ENCODE measurements at regions not wholly inside any gene's neighbourhood (a gene's known extent, or its start where the extent isn't known, plus 50 kb on each side); places are given as distances from the start of the nearest gene placed in this dataset.
A peak's percentile ranks its signal among the peaks of the same experiment; 100 is the strongest.

- POLR2A ChIA-PET, result no interaction called here
Measured at GRCh38 chrX:147828719-147829118, 83.0 kb upstream of the FMR1 start.

GRCh38 chrX:147832707-147833348, 78.9 kb upstream of the FMR1 start:
- ChIA-PET POLR2A (no interaction called here), CTCF (no interaction called here)
- no peak for TF ChIP-seq CTCF (IDR thresholded peaks at IDR 0.05; ENCODE audit: control extremely low read depth, extremely low read depth, low read depth, missing control alignments)
- peak; percentile 3 for DNase-seq (ENCODE audit: extremely low spot score)

More at GRCh38 chrX:147828719-147829118, 83.0 kb upstream of the FMR1 start:
- TF ChIP-seq CTCF (IDR thresholded peaks at IDR 0.05; ENCODE audit: control extremely low read depth, extremely low read depth, low read depth, missing control alignments), result no peak
- DNase-seq (ENCODE audit: extremely low spot score), result no peak
- CTCF ChIA-PET, result no interaction called here

- TF ChIP-seq CTCF (IDR thresholded peaks at IDR 0.05; ENCODE audit: control extremely low read depth, extremely low read depth, low read depth, missing control alignments), result peak; percentile 33
- ChIA-PET CTCF (interaction anchor here (0.9 to 1.0 kb wide), 2 partner anchors 46 to 363 kb away, joined by 3 read pairs; no protein-coding TSS in a partner anchor), POLR2A (no interaction called here)
- DNase-seq (ENCODE audit: extremely low spot score), result no peak
Measured at GRCh38 chrX:147838465-147839131, 73.1 kb upstream of the FMR1 start.

GRCh38 chrX:147846676-147847075, 65.0 kb upstream of the FMR1 start:
- ChIA-PET CTCF (no interaction called here), POLR2A (no interaction called here)
- TF ChIP-seq CTCF (IDR thresholded peaks at IDR 0.05; ENCODE audit: control extremely low read depth, extremely low read depth, low read depth, missing control alignments), result no peak
- no peak for DNase-seq (ENCODE audit: extremely low spot score)

- TF ChIP-seq CTCF (IDR thresholded peaks at IDR 0.05; ENCODE audit: control extremely low read depth, extremely low read depth, low read depth, missing control alignments), result no peak
- DNase-seq (ENCODE audit: extremely low spot score), result no peak
- ChIA-PET POLR2A (no interaction called here), CTCF (no interaction called here)
Measured at GRCh38 chrX:147847999-147848398, 63.7 kb upstream of the FMR1 start.

- POLR2A ChIA-PET, result no interaction called here
Measured at GRCh38 chrX:147848543-147849443, 62.9 kb upstream of the FMR1 start.

More at GRCh38 chrX:147848543-147849443, 62.9 kb upstream of the FMR1 start:
- CTCF ChIA-PET, result interaction anchor here (1.1 kb wide), 1 partner anchor 12 kb away, joined by 3 read pairs; no protein-coding TSS in a partner anchor
- no peak for TF ChIP-seq CTCF (IDR thresholded peaks at IDR 0.05; ENCODE audit: control extremely low read depth, extremely low read depth, low read depth, missing control alignments)
- no peak for DNase-seq (ENCODE audit: extremely low spot score)

Measured in GM10248 (cell line).